PC-9 (cell line): ENCODE measurements at regions not wholly inside any gene's neighbourhood (a gene's known extent, or its start where the extent isn't known, plus 50 kb on each side); places are given as distances from the start of the nearest gene placed in this dataset.
A peak's percentile ranks its signal among the peaks of the same experiment; 100 is the strongest.

Source experiments
- BruUV-seq: library from RNA; stranded (reverse); fragments of 400-500 nt; replicated peaks from 2 replicates; lab custom pipeline; 2021; lab: Mats Ljungman, UMichigan
- CTCF ChIA-PET: fragments of 300-600 bp; sonication (Branson Sonifier 250); formaldehyde crosslinking; loops from one replicate; lab custom pipeline; 2022; ENCODE audit warnings: antibody characterized with exemption; lab: Charles Lee
- POLR2A ChIA-PET: fragments of 300-600 bp; sonication (Branson Sonifier 250); formaldehyde crosslinking; loops from one replicate; lab custom pipeline; 2022; ENCODE audit warnings: antibody characterized with exemption; ENCODE audit not compliant: unreplicated experiment; lab: Charles Lee
- DNase-seq, 2 experiments: peaks; one replicate each; pipeline versions ENCODE4 v3.0.0 to v3.0.0-alpha.2; 2015 to 2022; ENCODE audit warnings: mixed read lengths in 1 of 2
- H2AFZ ChIP-seq: fragments of 200-600 bp; sonication (generic); 2 replicates; pipeline ENCODE4 v1.8.1; 2017; ENCODE audit warnings: antibody characterized with exemption
- H3F3A ChIP-seq: fragments of 200-600 bp; sonication (generic); 2 replicates; pipeline ENCODE4 v1.8.1; 2017; ENCODE audit warnings: antibody characterized with exemption, mild to moderate bottlenecking, low read depth; ENCODE audit not compliant: insufficient read depth
- H3K27ac ChIP-seq: fragments of 200-600 bp; sonication (generic); 2 replicates; pipeline ENCODE4 v1.6.1; 2016; ENCODE audit warnings: mixed run types
- H3K27me3 ChIP-seq: fragments of 200-600 bp; sonication (generic); 2 replicates; pipeline ENCODE4 v1.6.1; 2016; ENCODE audit warnings: low read depth, mixed run types; ENCODE audit not compliant: insufficient read depth
- H3K36me3 ChIP-seq: fragments of 200-600 bp; sonication (generic); 2 replicates; pipeline ENCODE4 v1.6.1; 2016; ENCODE audit warnings: low read depth, mixed run types
- H3K4me1 ChIP-seq: fragments of 200-600 bp; sonication (generic); replicated peaks from 2 replicates; pipeline ENCODE4 v1.6.1; 2016; ENCODE audit warnings: mixed run types; ENCODE audit not compliant: insufficient read depth
- H3K4me2 ChIP-seq: fragments of 200-600 bp; sonication (generic); 2 replicates; pipeline ENCODE4 v1.6.1; 2017; ENCODE audit warnings: mixed run types
- H3K4me3 ChIP-seq: fragments of 200-600 bp; sonication (generic); 2 replicates; pipeline ENCODE4 v1.6.1; 2016; ENCODE audit warnings: mixed run types
- H3K79me2 ChIP-seq: fragments of 200-600 bp; sonication (generic); 2 replicates; pipeline ENCODE4 v1.6.1; 2017; ENCODE audit warnings: low read depth, mixed run types
- H3K9me2 ChIP-seq: fragments of 200-600 bp; sonication (generic); 2 replicates; pipeline ENCODE4 v1.8.1; 2017; ENCODE audit warnings: mild to moderate bottlenecking; ENCODE audit not compliant: insufficient read depth
- H3K9me3 ChIP-seq: fragments of 200-600 bp; sonication (generic); 2 replicates; pipeline ENCODE4 v1.8.1; 2016; ENCODE audit warnings: low read depth; ENCODE audit not compliant: insufficient read depth
- H4K20me1 ChIP-seq: fragments of 200-600 bp; sonication (generic); 2 replicates; pipeline ENCODE4 v1.8.1; 2017; ENCODE audit not compliant: insufficient read depth
- EZH2 ChIP-seq: fragments of 200-600 bp; sonication (generic); IDR thresholded peaks from 2 replicates; pipeline ENCODE4 v1.8.0; 2017; ENCODE audit warnings: antibody characterized with exemption, low read depth
- intact Hi-C: fragments of 100-400 bp; cut with micrococcal nuclease; formaldehyde crosslinking; loops from one replicate; pipeline ENCODE4 v1.10.0; 2022; ENCODE audit not compliant: unreplicated experiment
- TF ChIP-seq, protein P1 (sequence below): fragments of 200-600 bp; sonication (generic); conservative IDR thresholded peaks from 2 replicates; pipeline ENCODE4 v1.6.1; 2017; ENCODE audit warnings: mixed run types, antibody characterized with exemption, mild to moderate bottlenecking, moderate library complexity

- Histone ChIP-seq H3K27ac (no peak overlapping the region), H3K27me3 (no peaks in the 10 kb centered on the region), H2AFZ (0 out of 2 replicates have a peak overlapping the region, but pooled peaks have one; percentile 61), H3K9me2 (no peaks in the 10 kb centered on the region), H3K79me2 (no peaks in the 10 kb centered on the region), H3K36me3 (no peaks in the 10 kb centered on the region), H3K4me1 (0 out of 2 replicates have a peak, but pooled peaks cover 11% of the 10 kb centered on the region), H3K9me3 (no peaks in the 10 kb centered on the region), H3K4me3 (no peak overlapping the region), H3K4me2 (peak overlapping the region; percentile 20), H3F3A (no peaks in the 10 kb centered on the region), H4K20me1 (no peaks in the 10 kb centered on the region)
- CTCF ChIA-PET = no interaction called here
- intact Hi-C loops = no loop called here
- POLR2A ChIA-PET = no interaction called here
- DNase-seq = no peak
- TF ChIP-seq EZH2 = no peak
- TF ChIP-seq, protein P1, sequence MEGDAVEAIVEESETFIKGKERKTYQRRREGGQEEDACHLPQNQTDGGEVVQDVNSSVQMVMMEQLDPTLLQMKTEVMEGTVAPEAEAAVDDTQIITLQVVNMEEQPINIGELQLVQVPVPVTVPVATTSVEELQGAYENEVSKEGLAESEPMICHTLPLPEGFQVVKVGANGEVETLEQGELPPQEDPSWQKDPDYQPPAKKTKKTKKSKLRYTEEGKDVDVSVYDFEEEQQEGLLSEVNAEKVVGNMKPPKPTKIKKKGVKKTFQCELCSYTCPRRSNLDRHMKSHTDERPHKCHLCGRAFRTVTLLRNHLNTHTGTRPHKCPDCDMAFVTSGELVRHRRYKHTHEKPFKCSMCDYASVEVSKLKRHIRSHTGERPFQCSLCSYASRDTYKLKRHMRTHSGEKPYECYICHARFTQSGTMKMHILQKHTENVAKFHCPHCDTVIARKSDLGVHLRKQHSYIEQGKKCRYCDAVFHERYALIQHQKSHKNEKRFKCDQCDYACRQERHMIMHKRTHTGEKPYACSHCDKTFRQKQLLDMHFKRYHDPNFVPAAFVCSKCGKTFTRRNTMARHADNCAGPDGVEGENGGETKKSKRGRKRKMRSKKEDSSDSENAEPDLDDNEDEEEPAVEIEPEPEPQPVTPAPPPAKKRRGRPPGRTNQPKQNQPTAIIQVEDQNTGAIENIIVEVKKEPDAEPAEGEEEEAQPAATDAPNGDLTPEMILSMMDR = no peak
- BruUV-seq = no TSS peak
Measured at GRCh38 chr2:138997856-138998517, 217.8 kb upstream of the NXPH2 start.

DNA sequence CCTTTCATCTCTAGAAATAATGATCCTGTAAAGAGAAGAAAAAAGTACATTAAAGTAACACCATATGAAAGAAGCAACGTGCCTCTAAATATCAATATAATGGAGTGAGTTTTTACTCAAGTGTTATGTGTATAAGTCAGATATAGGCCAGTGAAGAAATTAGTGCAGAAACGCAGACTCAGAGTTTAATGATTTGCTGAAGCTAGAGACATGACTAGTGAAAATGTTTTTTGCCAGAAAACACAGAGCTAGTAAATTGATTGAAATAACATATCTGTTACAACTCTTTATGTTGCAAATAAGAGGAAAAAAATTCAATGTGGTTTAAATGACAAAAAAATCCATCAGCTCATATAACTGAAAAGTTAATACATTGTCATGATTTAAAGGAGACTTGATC is 217.2 kb upstream of the NXPH2 start:
- H4K20me1 ChIP-seq = no peaks in the 10 kb centered on the region
- no peaks in the 10 kb centered on the region for H3F3A ChIP-seq
- H3K4me3 ChIP-seq = no peak overlapping the region
- no peak for DNase-seq
- ChIA-PET POLR2A (no interaction called here), CTCF (no interaction called here)
- no peaks in the 10 kb centered on the region for H3K27me3 ChIP-seq
- H3K27ac ChIP-seq = no peak overlapping the region
- peak overlapping the region; percentile 20 for H3K4me2 ChIP-seq
- 0 out of 2 replicates have a peak, but pooled peaks cover 11% of the 10 kb centered on the region for H3K4me1 ChIP-seq
- H3K9me2 ChIP-seq = no peaks in the 10 kb centered on the region
- intact Hi-C loops = no loop called here
- H3K9me3 ChIP-seq = no peaks in the 10 kb centered on the region
- TF ChIP-seq, protein P1 = no peak
- no TSS peak for BruUV-seq
- 0 out of 2 replicates have a peak overlapping the region, but pooled peaks have one; percentile 61 for H2AFZ ChIP-seq
- no peaks in the 10 kb centered on the region for H3K79me2 ChIP-seq
- H3K36me3 ChIP-seq = no peaks in the 10 kb centered on the region

DNA sequence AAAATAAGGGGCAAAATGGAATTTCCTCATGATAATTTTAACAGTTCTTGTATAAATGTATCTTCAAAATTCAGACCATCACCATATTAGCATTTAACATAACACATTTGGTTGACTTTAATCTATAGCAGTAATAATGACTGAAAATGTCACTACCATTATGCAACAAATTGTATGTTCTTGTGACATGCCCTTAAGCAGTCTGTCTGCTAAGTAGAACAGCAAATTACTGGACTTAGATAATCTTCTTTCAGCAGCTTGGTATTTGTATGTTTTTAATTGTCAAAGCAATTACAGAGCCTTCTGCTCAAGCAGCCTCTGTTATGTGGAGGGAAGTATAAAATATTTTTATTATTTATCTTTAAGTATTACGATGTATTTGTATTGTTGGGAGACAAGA is 214.3 kb upstream of the NXPH2 start:
- Histone ChIP-seq H3F3A (no peaks in the 10 kb centered on the region), H3K4me3 (no peak overlapping the region), H3K9me3 (no peaks in the 10 kb centered on the region), H3K79me2 (no peaks in the 10 kb centered on the region), H3K27ac (no peak overlapping the region), H3K36me3 (no peaks in the 10 kb centered on the region), H2AFZ (no peak overlapping the region), H3K9me2 (no peaks in the 10 kb centered on the region), H4K20me1 (no peaks in the 10 kb centered on the region), H3K4me1 (0 out of 2 replicates have a peak, but pooled peaks cover 11% of the 10 kb centered on the region), H3K27me3 (no peaks in the 10 kb centered on the region), H3K4me2 (no peak overlapping the region)
- POLR2A ChIA-PET = no interaction called here
- intact Hi-C loops = no loop called here
- BruUV-seq = no TSS peak
- no peak for DNase-seq
- CTCF ChIA-PET = no interaction called here
- TF ChIP-seq, protein P1 = no peak
- TF ChIP-seq EZH2 = no peak
